ENCODE measurements at regions not wholly inside any gene's neighbourhood (a gene's known extent, or its start where the extent isn't known, plus 50 kb on each side); places are given as distances from the start of the nearest gene placed in this dataset.

DNA sequence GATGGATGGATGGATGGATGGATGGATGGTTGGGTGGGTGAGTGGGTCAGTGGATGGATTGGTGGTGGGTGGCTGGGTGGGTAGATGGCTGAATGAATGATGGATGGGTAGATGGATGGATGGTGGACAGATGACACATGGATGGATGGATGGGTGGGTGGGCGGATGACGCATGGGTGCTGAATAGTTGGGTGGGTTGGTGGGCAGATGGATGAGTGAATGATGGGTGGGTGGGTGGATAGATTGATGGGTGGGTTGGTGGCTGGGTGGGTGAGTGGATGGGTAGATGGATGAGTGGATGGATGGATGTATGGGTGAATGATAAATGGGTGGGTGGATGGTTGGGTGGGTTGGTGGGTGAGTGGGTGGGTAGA, 69.9 kb upstream of the NKX1-1 start:
- TF ChIP-seq, protein P1, sequence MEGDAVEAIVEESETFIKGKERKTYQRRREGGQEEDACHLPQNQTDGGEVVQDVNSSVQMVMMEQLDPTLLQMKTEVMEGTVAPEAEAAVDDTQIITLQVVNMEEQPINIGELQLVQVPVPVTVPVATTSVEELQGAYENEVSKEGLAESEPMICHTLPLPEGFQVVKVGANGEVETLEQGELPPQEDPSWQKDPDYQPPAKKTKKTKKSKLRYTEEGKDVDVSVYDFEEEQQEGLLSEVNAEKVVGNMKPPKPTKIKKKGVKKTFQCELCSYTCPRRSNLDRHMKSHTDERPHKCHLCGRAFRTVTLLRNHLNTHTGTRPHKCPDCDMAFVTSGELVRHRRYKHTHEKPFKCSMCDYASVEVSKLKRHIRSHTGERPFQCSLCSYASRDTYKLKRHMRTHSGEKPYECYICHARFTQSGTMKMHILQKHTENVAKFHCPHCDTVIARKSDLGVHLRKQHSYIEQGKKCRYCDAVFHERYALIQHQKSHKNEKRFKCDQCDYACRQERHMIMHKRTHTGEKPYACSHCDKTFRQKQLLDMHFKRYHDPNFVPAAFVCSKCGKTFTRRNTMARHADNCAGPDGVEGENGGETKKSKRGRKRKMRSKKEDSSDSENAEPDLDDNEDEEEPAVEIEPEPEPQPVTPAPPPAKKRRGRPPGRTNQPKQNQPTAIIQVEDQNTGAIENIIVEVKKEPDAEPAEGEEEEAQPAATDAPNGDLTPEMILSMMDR (conservative IDR thresholded peaks at IDR 0.05; ENCODE audit: low read length): no peak
- no peak for TF ChIP-seq EZH2phosphoT487 (IDR thresholded peaks at IDR 0.05; ENCODE audit: borderline replicate concordance, low read depth, low read length)

Measured in OCI-LY7 (cell line).